LNCAP (cell line): ENCODE measurements at regions not wholly inside any gene's neighbourhood (a gene's known extent, or its start where the extent isn't known, plus 50 kb on each side); places are given as distances from the start of the nearest gene placed in this dataset.

ENCODE experiments used
- CTCF ChIP-seq: fragments of 450-650 bp; IDR thresholded peaks from 2 replicates; pipeline ENCODE4 v1.5.1; 2017; ENCODE audit warnings: mild to moderate bottlenecking

GRCh38 chr13:81927347-81927746 is 1586.4 kb upstream of the SPRY2 start:
- peak; percentile 17; the same call in 1 of the 2 replicates for TF ChIP-seq CTCF

- no peak for TF ChIP-seq CTCF
These were observed 1576.9 kb upstream of the SPRY2 start for GRCh38 chr13:81917810-81918209.

GRCh38 chr13:81916461-81916860 is 1575.5 kb upstream of the SPRY2 start:
- TF ChIP-seq CTCF = no peak

GRCh38 chr13:81907787-81908372 is 1567.0 kb upstream of the SPRY2 start:
- no peak for TF ChIP-seq CTCF

GRCh38 chr13:81888855-81889254 is 1547.9 kb upstream of the SPRY2 start:
- TF ChIP-seq CTCF = no peak

GRCh38 chr13:81874681-81875661 is 1534.0 kb upstream of the SPRY2 start:
- no peak for TF ChIP-seq CTCF

- no peak for TF ChIP-seq CTCF
These were observed 1533.3 kb upstream of the SPRY2 start for GRCh38 chr13:81874253-81874652.
